Cardiac muscle cell (in vitro differentiated cells and primary cell): ENCODE measurements at regions not wholly inside any gene's neighbourhood (a gene's known extent, or its start where the extent isn't known, plus 50 kb on each side); places are given as distances from the start of the nearest gene placed in this dataset.
"Not testable (repeated sequence)": the region's sequence is repeated elsewhere in the genome, so short reads cannot be mapped to it uniquely, and the experiment has no call there.

Experiments
- DNase-seq, 2 donors: peaks; one replicate each; pipeline versions ENCODE4 v3.0.0 to v3.0.0-alpha.2; 2010 to 2017; ENCODE audit warnings: low read depth in 1 of 2, low spot score in 1 of 2
- H3K27ac ChIP-seq: fragments of 200-600 bp; sonication (generic); 2 replicates; pipeline ENCODE4 v1.5.1; 2016
- H3K27me3 ChIP-seq: fragments of 200-600 bp; sonication (generic); 2 replicates; pipeline ENCODE4 v1.6.0; 2016; ENCODE audit warnings: control low read depth
- H3K36me3 ChIP-seq: fragments of 200-600 bp; sonication (generic); 2 replicates; pipeline ENCODE4 v1.5.1; 2016; ENCODE audit warnings: control low read depth
- H3K4me1 ChIP-seq: fragments of 200-600 bp; sonication (generic); 2 replicates; pipeline ENCODE4 v1.8.1; 2017; ENCODE audit warnings: low read depth, mild to moderate bottlenecking, mixed run types
- H3K4me3 ChIP-seq: fragments of 200-600 bp; sonication (generic); 2 replicates; pipeline ENCODE4 v1.5.1; 2016; ENCODE audit warnings: mild to moderate bottlenecking
- H3K9me3 ChIP-seq: fragments of 200-600 bp; sonication (generic); 2 replicates; pipeline ENCODE4 v1.5.1; 2017; ENCODE audit warnings: low read depth, mild to moderate bottlenecking, control low read depth
- CTCF ChIP-seq: IDR thresholded peaks from 2 replicates; pipeline ENCODE4 v1.5.1; 2012; ENCODE audit warnings: low read depth, mild to moderate bottlenecking, low read length

DNA sequence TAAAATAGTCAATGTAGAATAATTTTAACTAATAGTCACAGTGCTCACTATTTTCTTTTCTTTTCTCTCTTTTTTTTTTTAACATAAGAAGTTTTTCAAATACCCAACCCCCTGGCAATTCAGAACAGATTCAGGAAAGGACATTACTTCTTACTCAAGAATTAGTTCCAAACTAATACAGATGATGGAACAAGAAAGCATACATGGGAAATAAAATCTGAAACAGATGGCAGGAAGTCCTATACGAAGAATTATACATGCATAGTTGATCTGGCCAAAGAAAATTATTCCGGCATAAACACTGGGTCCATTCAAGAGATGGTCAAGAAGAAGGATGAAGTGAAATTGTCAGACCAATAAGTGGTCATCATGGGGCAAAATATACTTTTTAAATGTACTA is 614.4 kb upstream of the INTU start:
- no peaks in the 10 kb centered on the region for H3K4me1 ChIP-seq
- DNase-seq: no peak
- H3K4me3 ChIP-seq: no peak overlapping the region
- H3K9me3 ChIP-seq: no peaks in the 10 kb centered on the region
- H3K36me3 ChIP-seq: no peaks in the 10 kb centered on the region
- no peak overlapping the region for H3K27ac ChIP-seq
- H3K27me3 ChIP-seq: no peaks in the 10 kb centered on the region
- TF ChIP-seq CTCF: no peak

- not testable (repeated sequence) for H3K36me3 ChIP-seq, DNase-seq, H3K27ac ChIP-seq, H3K27me3 ChIP-seq, H3K9me3 ChIP-seq, H3K4me1 ChIP-seq, H3K4me3 ChIP-seq
These were observed 611.9 kb upstream of the INTU start for GRCh38 chr4:127020831-127021230.

- Histone ChIP-seq H3K27ac (no peak overlapping the region), H3K4me3 (no peak overlapping the region), H3K4me1 (no peaks in the 10 kb centered on the region), H3K9me3 (no peaks in the 10 kb centered on the region), H3K27me3 (no peaks in the 10 kb centered on the region), H3K36me3 (no peaks in the 10 kb centered on the region)
- DNase-seq: no peak
- TF ChIP-seq CTCF: no peak
These were observed 596.5 kb upstream of the INTU start for GRCh38 chr4:127036296-127036695.

DNA sequence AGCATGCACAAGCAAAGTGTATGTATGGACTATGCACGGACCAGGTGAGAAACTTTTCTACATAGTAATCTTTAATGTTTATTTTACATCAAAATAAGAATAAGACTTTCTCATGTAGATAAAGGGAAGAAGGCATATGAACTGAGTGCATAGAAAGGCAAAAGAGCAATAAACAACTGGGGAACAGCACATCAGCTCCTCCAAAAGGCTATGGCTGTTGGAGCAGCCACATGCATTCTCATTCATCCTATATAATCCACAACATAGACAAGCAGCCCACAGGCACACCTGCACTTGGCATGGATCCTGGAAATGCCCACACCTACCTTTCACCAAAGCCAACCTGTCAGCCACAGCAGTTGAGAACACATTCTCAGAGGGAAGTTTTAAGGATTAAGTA is 586.9 kb upstream of the INTU start:
- TF ChIP-seq CTCF: no peak
- Histone ChIP-seq H3K27ac (no peak overlapping the region), H3K4me3 (no peak overlapping the region), H3K36me3 (no peaks in the 10 kb centered on the region), H3K9me3 (no peaks in the 10 kb centered on the region), H3K27me3 (no peaks in the 10 kb centered on the region), H3K4me1 (no peaks in the 10 kb centered on the region)
- no peak for DNase-seq

DNA sequence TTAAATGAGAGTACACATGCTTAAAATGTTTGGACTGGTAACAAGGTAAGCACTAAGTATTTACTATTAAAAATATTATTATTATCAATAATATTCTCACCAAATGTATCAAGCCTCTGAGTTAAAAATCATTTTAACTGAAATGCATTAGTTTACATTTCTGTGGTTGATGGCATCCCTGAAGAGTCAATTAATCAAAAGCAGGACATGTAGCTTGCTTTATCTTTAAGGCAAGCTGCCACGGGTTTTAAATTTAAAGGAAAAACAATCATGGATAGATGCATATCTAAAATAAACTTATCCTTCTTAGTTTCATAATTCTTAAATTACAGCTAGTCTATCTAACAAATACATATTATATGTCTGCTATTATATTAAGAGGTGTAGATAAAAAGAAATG is 584.8 kb upstream of the INTU start:
- no peak for DNase-seq
- H3K4me1 ChIP-seq: no peaks in the 10 kb centered on the region
- no peak for TF ChIP-seq CTCF
- no peaks in the 10 kb centered on the region for H3K9me3 ChIP-seq
- no peak overlapping the region for H3K27ac ChIP-seq
- H3K36me3 ChIP-seq: no peaks in the 10 kb centered on the region
- no peak overlapping the region for H3K4me3 ChIP-seq
- H3K27me3 ChIP-seq: no peaks in the 10 kb centered on the region

- Histone ChIP-seq H3K9me3 (no peaks in the 10 kb centered on the region), H3K27ac (no peak overlapping the region), H3K36me3 (no peaks in the 10 kb centered on the region), H3K27me3 (no peaks in the 10 kb centered on the region), H3K4me3 (no peak overlapping the region), H3K4me1 (no peaks in the 10 kb centered on the region)
- no peak for DNase-seq
- no peak for TF ChIP-seq CTCF
These were observed 584.2 kb upstream of the INTU start for GRCh38 chr4:127048376-127049044.
